Prostate gland (tissue), 2 donors: ENCODE measurements at regions not wholly inside any gene's neighbourhood (a gene's known extent, or its start where the extent isn't known, plus 50 kb on each side); places are given as distances from the start of the nearest gene placed in this dataset.

ENCODE experiments used
- CTCF ChIP-seq, 4 experiments: fragments of 200-600 bp in 2 of 4; fragments of 450-650 bp in 2 of 4; sonication (generic) in 2 of 4; IDR thresholded peaks; 1 replicate in 3 of 4; 2 replicates in 1 of 4; pipeline ENCODE4 v1.5.1; 2016 to 2019; ENCODE audit warnings: antibody characterized with exemption in 4 of 4, mild to moderate bottlenecking in 2 of 4, moderate library complexity in 2 of 4
- POLR2A ChIP-seq: fragments of 450-650 bp; IDR thresholded peaks from one replicate; pipeline ENCODE4 v1.6.1; 2016; ENCODE audit warnings: antibody characterized with exemption, mild to moderate bottlenecking
- POLR2AphosphoS5 ChIP-seq: sonication (generic); formaldehyde crosslinking; IDR thresholded peaks from one replicate; pipeline ENCODE4 v1.6.1; 2017; ENCODE audit warnings: antibody characterized with exemption

GRCh38 chr3:64343689-64344430 lies 118.6 kb upstream of the PRICKLE2 start:
- TF ChIP-seq CTCF (IDR thresholded peaks at IDR 0.05) (no peak), POLR2A (no peak), POLR2AphosphoS5 (no peak)
